Activated CD4-positive, alpha-beta T cell treated with anti-CD3 and anti-CD28 coated beads for 1 hour (primary cell): ENCODE measurements at regions not wholly inside any gene's neighbourhood (a gene's known extent, or its start where the extent isn't known, plus 50 kb on each side); places are given as distances from the start of the nearest gene placed in this dataset.
"Not testable (repeated sequence)": the region's sequence is repeated elsewhere in the genome, so short reads cannot be mapped to it uniquely, and the experiment has no call there.

Experiments
- DNase-seq: peaks from one replicate; pipeline ENCODE4 v3.0.0-alpha.2; 2020

DNA sequence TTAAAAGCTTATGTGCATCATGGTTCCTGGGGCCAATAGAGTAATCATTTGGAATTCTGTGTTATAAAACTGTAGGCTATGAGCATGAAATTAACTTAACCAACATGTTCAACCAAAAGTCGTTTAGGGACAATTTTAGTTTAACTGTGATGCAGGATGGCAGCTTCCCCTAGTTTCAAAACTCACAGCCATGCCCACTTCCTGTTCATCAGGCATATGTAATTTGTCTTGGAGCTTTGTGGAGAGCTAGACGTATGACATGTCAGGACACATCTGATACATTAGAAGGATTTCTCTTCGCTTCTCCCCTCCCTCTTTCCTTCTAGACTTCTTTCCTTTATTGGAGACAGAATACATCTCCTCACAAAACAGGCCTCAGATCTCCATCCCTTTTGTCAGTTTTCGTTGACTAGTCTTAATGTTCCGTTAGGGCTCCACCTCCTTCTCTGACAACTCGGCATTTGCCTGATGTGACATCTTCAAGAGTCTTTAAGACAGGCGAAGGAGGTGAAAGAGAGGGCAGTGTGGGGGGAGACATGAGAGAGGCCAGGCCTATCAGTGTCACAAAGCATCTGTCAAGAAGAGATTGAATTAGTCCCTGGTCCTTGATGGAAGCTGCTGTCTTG, 176.0 kb downstream of the MSX2 start:
- DNase-seq = no peak

GRCh38 chr5:174897281-174897950, 173.0 kb downstream of the MSX2 start:
- no peak for DNase-seq

DNA sequence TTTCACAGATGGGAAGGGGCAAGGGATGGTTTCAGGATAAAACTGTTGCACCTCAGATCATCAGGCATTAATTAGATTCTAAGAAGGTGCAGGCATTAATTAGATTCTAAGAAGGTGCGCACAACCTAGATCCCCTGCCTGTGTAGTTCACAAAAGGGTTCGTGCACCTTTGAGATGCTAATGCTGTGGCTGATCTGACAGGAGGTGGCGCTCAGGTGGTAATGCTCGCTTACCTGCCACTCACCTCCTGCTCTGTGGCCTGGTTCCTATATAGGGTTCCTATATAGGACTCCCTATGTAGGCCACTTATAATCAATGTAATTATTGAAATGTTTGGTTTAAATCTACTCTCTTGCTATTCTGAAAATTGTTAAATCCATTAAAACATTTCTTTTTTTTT, 171.0 kb downstream of the MSX2 start:
- DNase-seq = no peak

DNA sequence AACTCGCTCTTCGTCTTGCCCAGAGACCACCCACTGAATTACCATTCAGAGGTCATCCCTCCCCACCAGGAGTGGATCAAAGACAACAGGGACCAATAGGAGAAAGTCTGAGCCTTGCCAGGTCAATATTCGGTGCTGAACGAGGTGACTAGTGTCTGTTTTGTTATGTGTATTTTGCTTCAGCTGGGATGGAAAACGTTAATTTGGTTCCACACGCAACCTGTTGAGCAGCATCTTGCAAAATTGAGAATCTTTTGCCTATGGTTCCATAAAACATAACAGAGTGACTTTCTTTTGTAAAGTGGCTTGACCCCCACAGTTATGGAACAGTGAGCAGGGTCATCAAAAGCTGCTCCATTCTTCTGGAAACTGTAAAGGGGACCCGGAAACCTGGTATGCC, 168.4 kb downstream of the MSX2 start:
- no peak for DNase-seq

GRCh38 chr5:174880412-174881200, 156.2 kb downstream of the MSX2 start:
- not testable (repeated sequence) for DNase-seq

- DNase-seq = no peak
Observed at GRCh38 chr5:174877987-174878386, 153.6 kb downstream of the MSX2 start.

- DNase-seq = no peak
Observed at GRCh38 chr5:174872271-174872670, 147.9 kb downstream of the MSX2 start.

GRCh38 chr5:174852143-174852542, 127.8 kb downstream of the MSX2 start:
- DNase-seq = no peak

DNA sequence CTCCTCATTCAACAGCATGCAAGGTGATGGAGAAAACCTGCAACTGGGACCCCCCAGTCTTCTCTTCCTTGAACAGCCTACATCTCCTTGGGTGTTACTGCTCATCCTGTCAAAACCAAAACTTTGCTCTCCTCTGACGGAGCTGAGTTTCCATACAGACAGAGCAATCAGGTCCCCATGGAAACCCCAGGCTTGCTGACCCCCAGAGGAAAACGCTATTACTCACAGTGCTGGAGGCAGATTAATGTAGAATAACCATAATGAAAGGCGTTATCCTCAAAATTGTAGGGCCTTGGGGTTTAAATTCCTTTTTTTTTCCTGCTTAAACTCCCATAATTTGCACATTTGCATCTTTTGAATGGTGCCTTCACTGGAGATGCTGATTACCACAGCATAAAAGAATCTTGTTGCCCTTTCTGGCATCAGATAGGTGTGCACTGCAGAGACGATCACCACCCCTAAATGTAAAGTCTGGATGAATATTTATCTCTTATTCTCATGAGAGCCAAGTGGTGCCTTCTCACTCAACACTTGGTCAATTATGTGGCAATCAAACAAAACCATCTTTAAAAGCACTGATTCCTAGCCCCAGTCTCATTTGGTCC, 126.3 kb downstream of the MSX2 start:
- DNase-seq = no peak

DNA sequence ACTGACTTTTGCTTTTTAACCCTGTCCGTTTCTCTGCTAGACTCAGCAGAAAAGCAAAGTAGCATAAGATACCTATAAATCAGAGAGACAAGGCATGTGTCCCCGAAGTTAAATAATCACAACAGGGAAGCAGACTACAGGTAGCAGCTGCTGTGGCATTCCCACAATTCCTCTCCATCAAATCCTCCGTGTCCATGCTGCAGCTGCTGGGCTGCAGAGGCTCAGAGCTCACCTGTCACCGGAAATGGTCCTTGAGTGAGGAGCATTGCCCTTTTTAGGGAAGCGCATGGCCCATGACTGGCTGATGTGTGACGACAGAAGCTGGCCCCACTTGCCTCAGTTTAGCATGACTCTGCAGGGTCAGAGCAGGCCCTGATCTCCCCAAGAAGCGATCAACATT, 125.0 kb downstream of the MSX2 start:
- DNase-seq = no peak

- DNase-seq = no peak
Observed at GRCh38 chr5:174844971-174845370, 120.6 kb downstream of the MSX2 start.

GRCh38 chr5:174843263-174844250, 119.2 kb downstream of the MSX2 start:
- no peak for DNase-seq

DNA sequence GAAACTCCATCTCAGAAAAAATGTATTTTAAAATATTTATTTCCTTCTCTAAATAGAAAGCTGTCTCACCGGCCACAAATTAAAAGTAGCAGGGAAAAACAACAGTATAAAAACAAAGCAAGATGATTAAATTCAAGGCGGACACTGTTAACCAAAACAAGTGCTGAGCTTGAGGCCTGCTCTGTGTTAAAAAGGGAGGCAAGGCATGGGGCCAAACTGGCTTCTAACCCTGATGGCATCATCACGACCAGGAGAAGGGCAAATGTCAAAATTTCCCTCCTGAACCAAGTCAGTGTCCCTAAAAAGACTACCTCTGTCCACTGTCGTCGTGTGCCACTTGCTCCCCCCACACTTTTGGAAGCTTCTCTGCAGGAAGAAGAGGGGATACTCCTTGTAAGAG, 116.1 kb downstream of the MSX2 start:
- DNase-seq = no peak

DNA sequence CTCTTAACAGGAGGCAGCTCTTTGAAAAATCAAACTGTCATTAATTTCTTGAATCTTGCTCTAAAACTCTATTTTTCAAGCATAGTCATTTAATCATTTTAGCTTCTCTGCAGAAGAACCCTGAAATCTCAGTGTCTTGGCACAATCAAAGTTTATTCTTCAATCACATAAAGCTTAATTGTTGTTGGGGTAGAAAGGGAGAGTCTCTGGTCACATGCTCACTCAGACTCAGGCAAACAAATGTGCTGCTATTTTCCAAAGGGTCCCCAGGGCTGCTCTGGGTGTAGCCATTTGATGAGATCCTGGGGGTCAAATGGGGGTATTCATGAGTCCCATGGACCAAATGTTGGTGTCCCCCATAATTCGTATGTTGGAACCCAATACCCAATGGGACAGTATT, 114.8 kb downstream of the MSX2 start:
- no peak for DNase-seq

DNA sequence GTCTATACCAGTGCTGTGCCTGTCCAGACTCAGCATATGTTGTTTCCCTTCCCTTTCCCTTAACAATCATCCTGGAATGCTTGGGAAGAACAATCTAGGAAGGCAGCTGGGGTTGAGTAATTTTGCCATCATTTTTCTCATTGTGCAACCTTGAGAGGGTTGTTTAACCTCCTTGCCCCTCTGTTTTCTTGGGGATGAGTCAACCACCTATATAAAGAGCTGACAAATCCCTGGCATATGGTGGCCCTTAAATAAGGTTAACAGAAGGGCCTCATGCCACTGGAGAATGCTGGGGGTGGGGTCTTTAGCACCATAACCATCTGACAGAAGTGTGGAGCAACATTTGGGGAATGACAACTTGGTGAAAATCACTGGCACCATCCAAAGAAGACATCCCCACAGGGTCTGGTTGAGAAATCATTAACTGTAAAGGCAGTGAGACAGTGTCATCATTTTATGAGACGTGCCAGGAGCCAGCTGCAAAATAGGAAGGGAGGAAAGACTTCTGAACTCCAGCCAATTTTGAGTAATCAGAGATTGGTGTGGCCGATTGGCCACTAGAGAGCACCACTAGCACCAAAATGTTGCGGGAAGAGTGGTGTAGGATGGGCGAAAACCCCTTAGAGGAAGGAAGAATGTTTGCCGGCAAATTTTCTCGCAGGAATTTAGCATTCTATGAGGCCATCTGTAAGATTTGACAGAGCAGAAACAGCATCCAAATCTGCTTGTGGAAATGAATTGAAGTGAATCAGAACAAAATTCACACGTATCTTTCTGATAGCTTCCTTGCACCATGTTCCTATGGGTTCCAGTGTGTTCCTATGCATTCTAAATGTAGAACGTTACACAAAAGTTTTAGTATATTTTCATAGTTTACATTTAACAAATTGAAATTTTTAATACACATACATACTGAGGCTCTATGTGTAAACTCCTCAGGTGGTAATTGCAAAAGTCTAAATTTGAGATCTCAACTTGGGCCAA, 113.8 kb downstream of the MSX2 start:
- DNase-seq = no peak

DNA sequence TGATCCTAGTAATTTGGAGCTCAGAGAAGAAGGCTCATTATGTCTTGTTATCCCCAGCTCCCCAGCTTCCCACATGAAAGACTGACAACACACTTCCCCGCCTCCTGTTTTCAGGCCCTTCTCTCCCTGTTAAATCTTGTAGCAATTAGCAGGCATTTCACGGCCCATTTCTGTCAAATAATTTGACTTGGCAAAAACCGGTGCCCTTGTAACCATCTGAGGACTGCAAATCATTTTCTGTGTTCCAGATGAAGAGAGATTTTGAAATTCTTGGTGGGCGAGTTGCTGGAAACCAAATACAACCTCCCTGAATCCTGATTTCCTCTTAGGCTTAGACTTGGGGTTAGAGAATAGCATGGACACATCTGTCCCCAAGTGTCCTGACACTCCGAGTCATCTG, 109.7 kb downstream of the MSX2 start:
- DNase-seq = no peak

DNA sequence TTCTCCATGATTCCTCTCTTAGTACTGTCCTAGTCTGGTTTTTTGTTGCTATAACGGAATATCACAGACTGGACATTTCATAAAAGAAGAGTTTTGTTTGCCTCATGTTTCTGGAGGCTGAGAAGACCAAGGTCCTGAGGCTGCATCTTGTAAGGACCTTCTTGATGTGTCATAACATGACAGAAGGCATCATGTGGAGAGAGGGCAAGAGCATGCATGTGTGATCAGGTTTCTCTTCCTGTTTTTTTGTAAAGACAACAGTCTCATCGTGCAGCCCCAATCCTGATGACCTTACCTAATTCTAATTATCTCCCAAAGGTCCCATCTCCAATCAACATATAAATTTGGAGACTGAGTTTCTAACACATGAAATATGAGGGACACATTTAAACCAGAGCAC, 108.4 kb downstream of the MSX2 start:
- DNase-seq = no peak

GRCh38 chr5:174832025-174832424, 107.6 kb downstream of the MSX2 start:
- no peak for DNase-seq

GRCh38 chr5:174831031-174831660, 106.8 kb downstream of the MSX2 start:
- no peak for DNase-seq

DNA sequence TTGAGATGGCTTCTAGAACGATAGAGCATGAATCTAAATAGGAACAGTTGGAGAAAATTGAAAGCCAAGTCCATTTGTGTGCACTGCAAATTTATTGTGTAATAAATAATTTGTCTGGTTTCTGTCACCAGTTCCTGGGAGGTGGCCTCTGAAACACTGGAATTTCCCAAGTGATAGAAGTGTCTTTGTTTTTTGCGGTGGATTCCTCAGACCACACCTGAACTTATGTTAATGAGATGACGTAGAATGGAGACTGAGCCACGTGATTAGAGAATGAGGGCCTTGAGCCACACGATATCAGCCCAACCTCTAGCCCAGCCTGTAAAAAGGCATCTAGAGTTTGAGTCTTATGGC, 105.1 kb downstream of the MSX2 start:
- DNase-seq = no peak
